Small intestine (tissue), 7 donors: ENCODE measurements at regions not wholly inside any gene's neighbourhood (a gene's known extent, or its start where the extent isn't known, plus 50 kb on each side); places are given as distances from the start of the nearest gene placed in this dataset.

ENCODE experiments used
- DNase-seq, 2 donors: peaks; one replicate each; pipeline versions ENCODE4 v3.0.0 to v3.0.0-alpha.2; 2013
- FAIRE-seq: peaks from 2 replicates; lab custom pipeline; 2012; peaks lifted over from hg19 to GRCh38; lab: Jason Lieb, UNC
- H3K27ac ChIP-seq, 3 donors: one replicate each; pipeline ENCODE4 v1.5.1; 2013; ENCODE audit warnings: low read length in 2 of 3, mild to moderate bottlenecking in 2 of 3, control low read depth in 1 of 3, inconsistent platforms in 1 of 3, low read depth in 1 of 3, moderate library complexity in 1 of 3
- H3K27me3 ChIP-seq, 3 donors: one replicate each; pipeline ENCODE4 v1.6.1; 2013; ENCODE audit warnings: low read length in 3 of 3, inconsistent platforms in 1 of 3; ENCODE audit not compliant: control insufficient read depth in 3 of 3, insufficient read depth in 3 of 3
- H3K36me3 ChIP-seq, 3 donors: one replicate each; pipeline ENCODE4 v1.6.1; 2013; ENCODE audit warnings: low read length in 3 of 3, inconsistent platforms in 1 of 3, low read depth in 1 of 3, mild to moderate bottlenecking in 1 of 3, moderate library complexity in 1 of 3; ENCODE audit not compliant: control insufficient read depth in 3 of 3, insufficient read depth in 2 of 3
- H3K4me1 ChIP-seq, 3 donors: one replicate each; pipeline ENCODE4 v1.6.1; 2013; ENCODE audit warnings: low read length in 2 of 3, inconsistent platforms in 1 of 3, low read depth in 1 of 3, mild to moderate bottlenecking in 1 of 3, moderate library complexity in 1 of 3; ENCODE audit not compliant: control insufficient read depth in 3 of 3, insufficient read depth in 2 of 3
- H3K4me3 ChIP-seq, 3 donors: one replicate each; pipeline ENCODE4 v1.5.1; 2013; ENCODE audit warnings: low read length in 3 of 3, control low read depth in 1 of 3, inconsistent platforms in 1 of 3, low read depth in 1 of 3, mild to moderate bottlenecking in 1 of 3, moderate library complexity in 1 of 3
- H3K9me3 ChIP-seq, 2 donors: one replicate each; pipeline ENCODE4 v1.6.1; 2013; ENCODE audit warnings: low read depth in 1 of 2, low read length in 1 of 2; ENCODE audit not compliant: control insufficient read depth in 2 of 2, insufficient read depth in 1 of 2
- WGBS, 3 donors: extraction: QIAGEN DNeasy Blood & Tissue Kit; methylation state at CpG; one replicate each; pipeline ENCODE4 v1.1.7; 2013; 5-methylcytosine and 5-hydroxymethylcytosine counted together
- donor health status: healthy with polysubstance abuse.
- donor health status: control.
- donor health status: control.
- donor health status: Bipolar disorder and iron deficiency.
- donor health status: healthy.

DNA sequence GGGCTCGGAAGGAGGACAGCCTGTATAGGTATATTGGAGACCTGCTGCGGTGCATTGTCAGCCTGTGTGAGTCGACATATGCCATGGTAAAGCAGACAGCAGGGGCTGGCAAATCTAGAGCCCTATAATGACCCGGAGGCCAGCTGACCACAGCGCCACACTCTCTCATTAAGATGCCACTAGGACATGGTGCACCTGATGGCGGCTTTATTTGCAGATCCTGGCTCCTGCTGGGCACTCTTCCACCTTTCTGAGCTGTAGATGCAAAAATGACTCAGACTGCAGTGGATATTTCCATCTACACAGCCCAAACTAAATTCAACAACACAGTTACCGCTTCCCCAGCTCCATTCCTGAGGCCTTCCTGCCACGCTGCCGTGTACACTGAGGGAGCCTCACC, 389.9 kb downstream of the TNS1 start:
- Histone ChIP-seq H3K27ac (no peak overlapping the region), H3K27me3 (peaks cover 0 to 1% (median 0%) of the 10 kb centered on the region in 3 donors), H3K36me3 (no peaks in the 10 kb centered on the region), H3K9me3 (no peaks in the 10 kb centered on the region), H3K4me1 (peaks cover 0 to 6% (median 0%) of the 10 kb centered on the region in 3 donors), H3K4me3 (no peak overlapping the region)
- no peak for DNase-seq
- no peak for FAIRE-seq
- 91 to 94% (median 93%) methylated on average over 9 of the region's 9 CpGs for WGBS, 3 donors

DNA sequence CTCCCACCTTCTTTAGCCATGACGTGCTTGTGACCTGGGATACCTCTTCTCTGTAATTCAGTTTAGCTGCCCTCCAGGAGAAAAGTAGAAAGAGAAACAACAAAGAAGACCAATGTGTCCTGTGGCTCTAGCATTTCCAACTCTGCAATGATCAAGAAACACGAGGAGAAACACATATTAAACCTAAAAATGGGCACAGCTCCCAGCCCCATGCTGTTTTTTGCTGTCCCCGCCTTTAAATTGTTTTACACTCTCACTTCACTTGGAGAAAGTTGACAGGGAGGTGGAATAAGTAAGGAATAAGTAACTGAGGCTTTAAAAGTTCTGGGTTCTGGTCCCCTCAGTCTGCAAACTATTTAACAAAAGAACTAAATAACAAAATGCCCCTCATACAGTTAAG, 390.6 kb downstream of the TNS1 start:
- Histone ChIP-seq H3K27ac (no peak overlapping the region), H3K36me3 (no peaks in the 10 kb centered on the region), H3K4me3 (no peak overlapping the region), H3K4me1 (peaks cover 0 to 6% (median 0%) of the 10 kb centered on the region in 3 donors), H3K9me3 (no peaks in the 10 kb centered on the region), H3K27me3 (peaks cover 0 to 2% (median 0%) of the 10 kb centered on the region in 3 donors)
- DNase-seq: no peak
- no peak for FAIRE-seq
- 74 to 83% (median 82%) methylated on average over 3 of the region's 3 CpGs for WGBS, 3 donors

DNA sequence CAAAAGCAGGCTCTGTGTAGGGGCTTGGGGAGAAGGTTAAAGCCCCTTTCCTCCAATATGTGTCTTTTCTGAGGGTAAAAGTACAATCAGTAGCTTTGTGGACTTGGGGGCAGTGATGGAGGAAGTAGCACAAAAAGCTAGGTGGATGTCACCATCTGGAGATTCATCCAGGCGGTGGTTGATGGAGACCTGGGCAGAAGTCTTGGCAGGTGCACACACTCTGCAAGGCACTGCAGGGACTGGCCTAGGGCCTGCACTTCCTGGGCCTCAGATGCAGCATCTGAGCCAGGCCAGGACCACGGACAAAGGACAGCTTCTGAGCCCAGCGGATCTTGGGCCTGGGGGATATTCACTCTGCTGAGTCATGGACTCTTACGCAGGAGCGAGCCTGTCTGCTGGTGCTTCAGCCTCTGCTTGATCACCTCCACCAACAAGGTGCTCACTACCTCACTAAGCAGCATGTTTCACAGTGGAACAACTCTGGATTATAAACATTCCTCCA, 391.1 kb downstream of the TNS1 start:
- DNase-seq: no peak
- Histone ChIP-seq H3K9me3 (no peaks in the 10 kb centered on the region), H3K27ac (no peak overlapping the region), H3K36me3 (no peaks in the 10 kb centered on the region), H3K4me3 (no peak overlapping the region), H3K27me3 (peaks cover 0 to 2% (median 0%) of the 10 kb centered on the region in 3 donors), H3K4me1 (peaks cover 0 to 6% (median 0%) of the 10 kb centered on the region in 3 donors)
- WGBS, 3 donors: 95 to 98% (median 97%) methylated on average over 5 of the region's 5 CpGs
- FAIRE-seq: no peak

DNA sequence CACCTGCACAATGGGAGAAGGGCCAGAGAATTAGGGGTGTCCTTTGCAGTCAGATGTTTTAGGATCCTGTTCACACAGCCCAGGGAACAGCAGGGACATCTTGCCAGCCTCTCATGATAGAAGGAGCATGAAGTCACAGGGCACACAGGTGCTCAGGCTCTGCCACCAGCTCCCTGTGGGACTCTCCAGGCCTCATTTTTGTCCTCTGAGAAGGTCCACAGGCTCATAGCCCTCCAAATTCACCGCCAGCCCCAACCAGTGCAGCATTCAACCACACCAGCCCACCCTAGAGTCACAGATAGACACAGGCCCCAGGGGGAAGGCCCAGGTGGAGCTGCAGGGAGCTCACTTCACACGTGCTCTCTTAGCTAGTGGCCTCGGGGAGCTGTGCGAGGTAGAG, 391.7 kb downstream of the TNS1 start:
- WGBS, 3 donors: 78 to 90% (median 81%) methylated on average over 4 of the region's 4 CpGs

GRCh38 chr2:217610401-217610814, 392.4 kb downstream of the TNS1 start:
- H3K27ac ChIP-seq: peak overlapping the region in 1 of 3 donors; percentile 34
- H3K4me1 ChIP-seq: peaks cover 0 to 6% (median 0%) of the 10 kb centered on the region in 3 donors
- DNase-seq (peak; percentile 25 to 88), FAIRE-seq (no peak)
- no peak overlapping the region for H3K4me3 ChIP-seq
- H3K9me3 ChIP-seq: no peaks in the 10 kb centered on the region
- 10 to 45% (median 17%) methylated on average over 6 of the region's 6 CpGs for WGBS, 3 donors
- H3K36me3 ChIP-seq: no peaks in the 10 kb centered on the region
- H3K27me3 ChIP-seq: peaks cover 0 to 2% (median 0%) of the 10 kb centered on the region in 3 donors

More for the DNA sequence above, 391.7 kb downstream of the TNS1 start:
- Histone ChIP-seq H3K27ac (peak overlapping the region in 2 of 3 donors; percentile 34), H3K4me3 (no peak overlapping the region), H3K36me3 (no peaks in the 10 kb centered on the region), H3K9me3 (no peaks in the 10 kb centered on the region), H3K27me3 (peaks cover 0 to 2% (median 0%) of the 10 kb centered on the region in 3 donors), H3K4me1 (peaks cover 0 to 6% (median 0%) of the 10 kb centered on the region in 3 donors)
- DNase-seq: no peak
- no peak for FAIRE-seq

GRCh38 chr2:217609952-217610351, 392.8 kb downstream of the TNS1 start:
- no peak for FAIRE-seq
- no peaks in the 10 kb centered on the region for H3K9me3 ChIP-seq
- peaks cover 0 to 2% (median 0%) of the 10 kb centered on the region in 3 donors for H3K27me3 ChIP-seq
- H3K4me1 ChIP-seq: peaks cover 0 to 6% (median 0%) of the 10 kb centered on the region in 3 donors
- H3K27ac ChIP-seq: no peak overlapping the region
- H3K36me3 ChIP-seq: no peaks in the 10 kb centered on the region
- H3K4me3 ChIP-seq: no peak overlapping the region
- DNase-seq: no peak
- WGBS, 3 donors: 11 to 63% (median 48%) methylated on average over 3 of the region's 3 CpGs

DNA sequence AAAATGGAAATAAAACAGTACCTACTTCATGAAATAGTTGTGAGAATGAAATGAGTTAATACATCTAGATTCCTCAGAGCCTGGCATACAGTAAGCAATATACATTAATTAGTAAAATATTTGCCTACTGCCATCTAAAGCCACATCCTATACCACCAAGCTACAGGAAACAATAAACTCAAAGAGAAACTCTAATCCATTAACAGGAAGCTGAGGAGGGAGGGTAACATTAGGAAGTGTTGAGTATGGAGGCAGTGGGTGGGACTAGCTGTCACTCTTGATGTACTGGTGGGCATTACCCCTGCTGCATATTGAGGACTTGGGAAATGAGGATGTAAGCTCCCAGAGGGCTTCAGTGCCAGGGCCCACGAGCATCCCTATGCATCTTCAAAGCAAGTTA, 396.5 kb downstream of the TNS1 start:
- Histone ChIP-seq H3K36me3 (no peaks in the 10 kb centered on the region), H3K4me1 (peaks cover 0 to 6% (median 0%) of the 10 kb centered on the region in 3 donors), H3K4me3 (no peak overlapping the region), H3K27ac (no peak overlapping the region), H3K9me3 (no peaks in the 10 kb centered on the region), H3K27me3 (peaks cover 0 to 4% (median 0%) of the 10 kb centered on the region in 3 donors)
- 46 to 65% (median 57%) methylated on average over 1 of the region's 1 CpG for WGBS, 3 donors
- FAIRE-seq (no peak), DNase-seq (no peak)

GRCh38 chr2:217604527-217605194, 398.1 kb downstream of the TNS1 start:
- Histone ChIP-seq H3K27ac (no peak overlapping the region), H3K4me1 (no peaks in the 10 kb centered on the region), H3K27me3 (peaks cover 0 to 10% (median 0%) of the 10 kb centered on the region in 3 donors), H3K4me3 (no peak overlapping the region), H3K9me3 (no peaks in the 10 kb centered on the region), H3K36me3 (no peaks in the 10 kb centered on the region)
- FAIRE-seq (no peak), DNase-seq (no peak)
- 61 to 75% (median 71%) methylated on average over 9 of the region's 9 CpGs for WGBS, 3 donors
